Activated CD4-positive, alpha-beta T cell treated with anti-CD3 and anti-CD28 coated beads for 4 hours (primary cell): ENCODE measurements at regions not wholly inside any gene's neighbourhood (a gene's known extent, or its start where the extent isn't known, plus 50 kb on each side); places are given as distances from the start of the nearest gene placed in this dataset.
A peak's percentile ranks its signal among the peaks of the same experiment; 100 is the strongest.

ENCODE experiments used
- DNase-seq, 2 donors: peaks; one replicate each; pipeline ENCODE4 v3.0.0-alpha.2; 2020

- DNase-seq, result no peak
Observed at GRCh38 chr9:117547904-117548303, 133.0 kb upstream of the ASTN2 start.

- no peak for DNase-seq
Observed at GRCh38 chr9:117546894-117547678, 132.2 kb upstream of the ASTN2 start.

GRCh38 chr9:117545846-117546245 lies 131.0 kb upstream of the ASTN2 start:
- DNase-seq, result no peak

GRCh38 chr9:117543089-117543488 lies 128.2 kb upstream of the ASTN2 start:
- DNase-seq, result no peak

- DNase-seq, result no peak
Observed at GRCh38 chr9:117542021-117542420, 127.2 kb upstream of the ASTN2 start.

GRCh38 chr9:117541181-117541580 lies 126.3 kb upstream of the ASTN2 start:
- no peak for DNase-seq

- DNase-seq, result no peak
Observed at GRCh38 chr9:117535973-117536372, 121.1 kb upstream of the ASTN2 start.

- DNase-seq, result no peak
Observed at GRCh38 chr9:117535434-117535833, 120.6 kb upstream of the ASTN2 start.

GRCh38 chr9:117528225-117528624 lies 113.4 kb upstream of the ASTN2 start:
- DNase-seq, result no peak

- no peak for DNase-seq
Observed at GRCh38 chr9:117526674-117527073, 111.8 kb upstream of the ASTN2 start.

- DNase-seq, result no peak
Observed at GRCh38 chr9:117523531-117524153, 108.8 kb upstream of the ASTN2 start.

GRCh38 chr9:117521293-117521692 lies 106.4 kb upstream of the ASTN2 start:
- DNase-seq, result no peak

GRCh38 chr9:117516676-117517632 lies 102.1 kb upstream of the ASTN2 start:
- no peak for DNase-seq

GRCh38 chr9:117511852-117512481 lies 97.1 kb upstream of the ASTN2 start:
- DNase-seq, result no peak

GRCh38 chr9:117496307-117496706 lies 81.5 kb upstream of the ASTN2 start:
- DNase-seq, result no peak

- no peak for DNase-seq
Observed at GRCh38 chr9:117494401-117495090, 79.7 kb upstream of the ASTN2 start.

- no peak for DNase-seq
Observed at GRCh38 chr9:117492476-117492875, 77.6 kb upstream of the ASTN2 start.

GRCh38 chr9:117491491-117491890 lies 76.6 kb upstream of the ASTN2 start:
- no peak for DNase-seq

- no peak for DNase-seq
Observed at GRCh38 chr9:117490199-117490598, 75.3 kb upstream of the ASTN2 start.

- no peak for DNase-seq
Observed at GRCh38 chr9:117488659-117489058, 73.8 kb upstream of the ASTN2 start.

GRCh38 chr9:117487555-117488175 lies 72.8 kb upstream of the ASTN2 start:
- DNase-seq, result peak in 1 of 2 donors; percentile 2

GRCh38 chr9:117486426-117486825 lies 71.6 kb upstream of the ASTN2 start:
- DNase-seq, result no peak
